ENCODE measurements at regions not wholly inside any gene's neighbourhood (a gene's known extent, or its start where the extent isn't known, plus 50 kb on each side); places are given as distances from the start of the nearest gene placed in this dataset.
"Not testable (repeated sequence)": the region's sequence is repeated elsewhere in the genome, so short reads cannot be mapped to it uniquely, and the experiment has no call there.

- no peaks in the 10 kb centered on the region for H3K36me3 ChIP-seq
- H3K4me1 ChIP-seq (replicated peaks): no peaks in the 10 kb centered on the region
- no peak overlapping the region for H3K4me3 ChIP-seq
- H3K27ac ChIP-seq: no peak overlapping the region
- H3K9me3 ChIP-seq (replicated peaks): 0 out of 2 replicates have a peak, but pooled peaks cover 4% of the 10 kb centered on the region
- DNase-seq (ENCODE audit: low read depth in 1 of 2, low spot score in 2 of 2): no peak
- H3K27me3 ChIP-seq (replicated peaks): no peaks in the 10 kb centered on the region
Measured at GRCh38 chr3:166005126-166005525, 167.9 kb upstream of the BCHE start.

DNA sequence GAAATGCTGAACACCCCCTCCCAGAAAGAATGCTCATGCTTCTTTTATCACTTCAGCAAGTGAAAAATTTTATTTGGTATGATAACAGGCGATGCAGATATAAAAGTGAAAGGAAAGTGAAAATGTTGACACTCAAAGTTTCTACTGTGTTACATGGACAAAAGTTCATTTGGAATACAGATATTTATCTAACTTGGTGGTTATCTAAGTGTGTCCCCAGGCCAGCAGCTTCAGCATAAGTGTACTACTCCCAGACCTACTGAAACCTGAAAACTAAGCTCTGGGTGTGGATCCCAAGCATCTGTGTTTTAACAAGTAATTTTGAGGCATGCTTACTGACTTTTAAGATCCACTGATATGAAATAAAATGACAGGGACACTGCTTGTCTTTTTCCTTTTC, 157.1 kb upstream of the BCHE start:
- H3K9me3 ChIP-seq (replicated peaks): 0 out of 2 replicates have a peak, but pooled peaks cover 2% of the 10 kb centered on the region
- H3K27ac ChIP-seq: no peak overlapping the region
- no peaks in the 10 kb centered on the region for H3K27me3 ChIP-seq (replicated peaks)
- H3K36me3 ChIP-seq: no peaks in the 10 kb centered on the region
- H3K4me1 ChIP-seq (replicated peaks): no peaks in the 10 kb centered on the region
- no peak overlapping the region for H3K4me3 ChIP-seq
- DNase-seq (ENCODE audit: low read depth in 1 of 2, low spot score in 2 of 2): no peak

DNA sequence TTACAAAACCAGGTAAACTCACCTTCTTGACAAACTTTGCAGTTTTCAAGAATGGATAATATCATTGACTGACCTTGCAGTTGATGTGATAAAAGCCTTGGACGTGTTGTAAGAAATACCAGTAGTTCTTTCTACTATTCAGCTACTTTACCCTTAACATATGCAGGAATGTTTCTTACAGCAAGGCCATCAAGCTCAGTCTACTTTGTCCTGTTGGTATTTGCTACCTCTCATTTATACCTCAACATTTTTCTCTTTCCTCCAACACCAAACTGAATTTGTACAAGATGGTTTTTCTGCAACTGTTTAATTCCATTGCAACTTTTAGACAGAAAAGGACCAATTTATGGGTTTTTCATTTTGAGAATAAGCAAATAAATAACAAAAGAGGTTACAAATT, 147.4 kb upstream of the BCHE start:
- Histone ChIP-seq H3K36me3 (no peaks in the 10 kb centered on the region), H3K4me1 (replicated peaks) (no peaks in the 10 kb centered on the region), H3K27ac (no peak overlapping the region), H3K4me3 (no peak overlapping the region), H3K27me3 (replicated peaks) (no peaks in the 10 kb centered on the region), H3K9me3 (replicated peaks) (no peaks in the 10 kb centered on the region)
- no peak for DNase-seq (ENCODE audit: low read depth in 1 of 2, low spot score in 2 of 2)

DNA sequence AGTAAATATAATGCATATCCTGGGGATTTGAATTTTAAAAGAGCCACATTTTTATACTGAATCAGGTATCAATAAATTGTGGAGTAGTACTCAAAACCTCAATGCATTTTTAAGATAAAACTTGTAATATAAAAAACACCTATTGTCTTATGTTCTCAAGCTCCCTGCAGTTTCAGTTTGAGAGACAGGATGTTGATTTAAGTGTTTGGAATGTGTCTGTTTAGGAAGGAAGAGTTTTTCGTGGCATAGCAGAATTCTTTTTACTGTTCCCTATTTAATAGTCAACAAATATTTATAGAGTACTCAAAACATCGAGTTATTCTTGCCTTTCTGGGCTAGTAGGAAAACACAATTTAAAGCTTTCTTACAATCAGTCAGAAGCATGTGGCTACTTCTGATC, 146.1 kb upstream of the BCHE start:
- Histone ChIP-seq H3K27me3 (replicated peaks) (no peaks in the 10 kb centered on the region), H3K36me3 (no peaks in the 10 kb centered on the region), H3K4me3 (no peak overlapping the region), H3K4me1 (replicated peaks) (no peaks in the 10 kb centered on the region), H3K27ac (no peak overlapping the region), H3K9me3 (replicated peaks) (no peaks in the 10 kb centered on the region)
- no peak for DNase-seq (ENCODE audit: low read depth in 1 of 2, low spot score in 2 of 2)

DNA sequence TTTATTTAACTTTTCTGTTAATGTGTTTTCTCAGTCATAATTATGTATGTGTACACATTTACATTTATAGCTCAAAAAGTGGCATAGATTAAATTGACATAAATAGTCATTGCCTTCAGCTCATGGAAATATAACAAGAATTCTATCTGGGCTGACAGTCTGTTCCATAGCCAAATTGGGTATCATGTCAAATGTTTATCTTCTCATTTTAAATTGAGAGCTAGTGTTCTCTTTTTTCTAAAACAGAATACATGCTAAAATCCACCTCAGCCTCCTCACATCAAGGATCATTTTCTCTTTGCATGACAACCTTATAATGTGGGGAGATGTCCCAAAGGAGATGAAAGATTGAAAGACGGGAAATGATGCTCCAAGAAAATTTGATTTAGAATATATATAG, 144.1 kb upstream of the BCHE start:
- no peaks in the 10 kb centered on the region for H3K9me3 ChIP-seq (replicated peaks)
- no peaks in the 10 kb centered on the region for H3K27me3 ChIP-seq (replicated peaks)
- H3K27ac ChIP-seq: no peak overlapping the region
- no peak for DNase-seq (ENCODE audit: low read depth in 1 of 2, low spot score in 2 of 2)
- no peaks in the 10 kb centered on the region for H3K36me3 ChIP-seq
- H3K4me3 ChIP-seq: no peak overlapping the region
- H3K4me1 ChIP-seq (replicated peaks): no peaks in the 10 kb centered on the region

DNA sequence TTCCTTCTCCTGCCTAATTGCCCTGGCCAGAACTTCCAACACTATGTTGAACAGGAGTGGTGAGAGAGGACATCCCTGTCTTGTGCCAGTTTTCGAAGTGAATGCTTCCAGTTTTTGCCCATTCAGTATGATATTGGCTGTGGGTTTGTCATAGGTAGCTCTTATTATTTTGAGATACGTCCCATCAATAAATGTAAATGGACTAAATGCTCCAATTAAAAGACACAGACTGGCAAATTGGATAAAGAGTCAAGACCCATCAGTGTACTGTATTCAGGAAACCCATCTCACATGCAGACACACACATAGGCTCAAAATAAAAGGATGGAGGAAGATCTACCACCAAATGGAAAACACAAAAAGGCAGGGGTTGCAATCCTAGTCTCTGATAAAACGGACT, 123.6 kb upstream of the BCHE start:
- H3K36me3 ChIP-seq: not testable (repeated sequence)

DNA sequence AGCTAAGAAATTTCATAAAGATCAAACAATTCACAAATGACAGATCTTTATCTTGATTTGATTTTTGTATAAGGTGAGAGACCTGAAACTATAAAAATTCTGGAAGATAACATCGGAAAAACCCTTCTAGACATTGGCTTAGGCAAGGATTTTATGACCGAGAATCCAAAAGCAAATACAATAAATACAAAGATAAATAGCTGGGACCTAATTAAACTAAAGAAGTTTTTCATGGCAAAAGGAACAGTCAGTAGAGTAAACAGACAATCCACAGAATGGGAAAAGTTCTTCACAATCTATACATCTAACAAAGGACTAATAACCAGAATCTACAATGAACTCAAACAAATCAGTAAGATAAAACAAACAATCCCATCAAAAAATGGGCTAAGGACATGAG, 116.9 kb upstream of the BCHE start:
- no peak overlapping the region for H3K27ac ChIP-seq
- H3K9me3 ChIP-seq (replicated peaks): 0 out of 2 replicates have a peak, but pooled peaks cover 4% of the 10 kb centered on the region
- H3K4me3 ChIP-seq: no peak overlapping the region
- H3K36me3 ChIP-seq: no peaks in the 10 kb centered on the region
- no peaks in the 10 kb centered on the region for H3K4me1 ChIP-seq (replicated peaks)
- no peak for DNase-seq (ENCODE audit: low read depth in 1 of 2, low spot score in 2 of 2)
- H3K27me3 ChIP-seq (replicated peaks): no peaks in the 10 kb centered on the region

More for the DNA sequence above, 123.6 kb upstream of the BCHE start:
- not testable (repeated sequence) for H3K27ac ChIP-seq; DNase-seq (ENCODE audit: low read depth in 1 of 2, low spot score in 2 of 2); H3K27me3 ChIP-seq (replicated peaks); H3K4me3 ChIP-seq; H3K4me1 ChIP-seq (replicated peaks); H3K9me3 ChIP-seq (replicated peaks)

DNA sequence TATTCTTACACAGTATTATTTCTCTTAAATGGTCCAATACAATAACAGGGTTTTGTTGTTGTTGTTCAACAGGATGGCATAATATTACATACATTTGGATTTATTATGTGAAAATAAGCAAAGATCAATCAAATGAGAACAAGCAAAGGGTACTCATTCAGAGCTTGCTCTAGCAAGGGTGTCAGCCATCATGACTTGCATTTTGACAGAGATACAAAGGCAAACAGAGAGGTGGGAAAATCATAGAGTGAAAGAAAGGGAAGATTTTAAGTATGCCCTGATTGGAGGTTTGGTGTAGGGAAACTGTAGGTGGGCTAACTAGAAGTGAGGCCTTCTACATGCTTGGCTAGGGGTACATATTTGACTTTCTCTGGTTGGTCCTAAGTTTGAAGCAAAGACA, 109.1 kb upstream of the BCHE start:
- Histone ChIP-seq H3K27ac (no peak overlapping the region), H3K9me3 (replicated peaks) (no peaks in the 10 kb centered on the region), H3K27me3 (replicated peaks) (no peaks in the 10 kb centered on the region), H3K36me3 (no peaks in the 10 kb centered on the region), H3K4me1 (replicated peaks) (no peaks in the 10 kb centered on the region), H3K4me3 (no peak overlapping the region)
- DNase-seq (ENCODE audit: low read depth in 1 of 2, low spot score in 2 of 2): no peak

GRCh38 chr3:165938986-165939540, 101.8 kb upstream of the BCHE start:
- no peaks in the 10 kb centered on the region for H3K27me3 ChIP-seq (replicated peaks)
- H3K27ac ChIP-seq: no peak overlapping the region
- H3K4me1 ChIP-seq (replicated peaks): no peaks in the 10 kb centered on the region
- H3K36me3 ChIP-seq: no peaks in the 10 kb centered on the region
- H3K4me3 ChIP-seq: no peak overlapping the region
- DNase-seq (ENCODE audit: low read depth in 1 of 2, low spot score in 2 of 2): no peak
- 0 out of 2 replicates have a peak, but pooled peaks cover 3% of the 10 kb centered on the region for H3K9me3 ChIP-seq (replicated peaks)

GRCh38 chr3:165936081-165936480, 98.9 kb upstream of the BCHE start:
- H3K4me1 ChIP-seq (replicated peaks); H3K9me3 ChIP-seq (replicated peaks); H3K27ac ChIP-seq; DNase-seq (ENCODE audit: low read depth in 1 of 2, low spot score in 2 of 2); H3K27me3 ChIP-seq (replicated peaks); H3K36me3 ChIP-seq; H3K4me3 ChIP-seq: not testable (repeated sequence)

DNA sequence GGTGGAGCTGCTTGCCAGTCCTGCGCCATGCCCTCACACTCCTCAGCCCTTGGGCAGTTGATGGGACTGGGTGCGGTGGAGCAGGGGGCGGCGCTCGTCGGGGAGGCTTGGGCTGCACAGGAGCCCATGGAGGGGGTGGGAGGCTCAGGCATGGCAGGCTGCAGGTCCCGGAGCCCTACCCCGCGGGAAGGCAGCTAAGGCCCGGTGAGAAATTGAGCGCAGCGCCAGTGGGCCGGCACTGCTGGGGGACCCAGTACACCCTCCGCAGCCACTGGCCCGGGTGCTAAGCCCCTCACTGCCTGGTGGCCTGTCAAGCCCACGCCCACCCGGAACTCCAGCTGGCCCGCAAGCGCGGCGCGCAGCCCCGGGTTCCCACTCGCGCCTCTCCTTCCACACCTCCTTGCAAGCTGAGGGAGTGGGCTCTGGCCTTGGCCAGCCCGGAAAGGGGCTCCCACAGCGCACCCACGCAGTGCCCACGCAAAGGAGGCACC, 87.1 kb upstream of the BCHE start:
- not testable (repeated sequence) for H3K9me3 ChIP-seq (replicated peaks); H3K27me3 ChIP-seq (replicated peaks); H3K36me3 ChIP-seq; H3K27ac ChIP-seq; DNase-seq (ENCODE audit: low read depth in 1 of 2, low spot score in 2 of 2); H3K4me1 ChIP-seq (replicated peaks); H3K4me3 ChIP-seq

GRCh38 chr3:165920984-165921383, 83.8 kb upstream of the BCHE start:
- Histone ChIP-seq H3K36me3 (no peaks in the 10 kb centered on the region), H3K27ac (no peak overlapping the region), H3K9me3 (replicated peaks) (no peaks in the 10 kb centered on the region), H3K4me1 (replicated peaks) (no peaks in the 10 kb centered on the region), H3K4me3 (no peak overlapping the region), H3K27me3 (replicated peaks) (no peaks in the 10 kb centered on the region)
- no peak for DNase-seq (ENCODE audit: low read depth in 1 of 2, low spot score in 2 of 2)

GRCh38 chr3:165919284-165919683, 82.1 kb upstream of the BCHE start:
- no peaks in the 10 kb centered on the region for H3K27me3 ChIP-seq (replicated peaks)
- no peaks in the 10 kb centered on the region for H3K4me1 ChIP-seq (replicated peaks)
- no peak overlapping the region for H3K4me3 ChIP-seq
- H3K9me3 ChIP-seq (replicated peaks): no peaks in the 10 kb centered on the region
- H3K27ac ChIP-seq: no peak overlapping the region
- no peaks in the 10 kb centered on the region for H3K36me3 ChIP-seq
- no peak for DNase-seq (ENCODE audit: low read depth in 1 of 2, low spot score in 2 of 2)

GRCh38 chr3:165918657-165918979, 81.4 kb upstream of the BCHE start:
- H3K36me3 ChIP-seq: no peaks in the 10 kb centered on the region
- no peak for DNase-seq (ENCODE audit: low read depth in 1 of 2, low spot score in 2 of 2)
- no peaks in the 10 kb centered on the region for H3K27me3 ChIP-seq (replicated peaks)
- H3K4me1 ChIP-seq (replicated peaks): no peaks in the 10 kb centered on the region
- H3K4me3 ChIP-seq: no peak overlapping the region
- no peaks in the 10 kb centered on the region for H3K9me3 ChIP-seq (replicated peaks)
- no peak overlapping the region for H3K27ac ChIP-seq

- not testable (repeated sequence) for H3K4me3 ChIP-seq; DNase-seq (ENCODE audit: low read depth in 1 of 2, low spot score in 2 of 2); H3K27ac ChIP-seq; H3K36me3 ChIP-seq; H3K9me3 ChIP-seq (replicated peaks); H3K27me3 ChIP-seq (replicated peaks); H3K4me1 ChIP-seq (replicated peaks)
Measured at GRCh38 chr3:165917938-165918656, 80.9 kb upstream of the BCHE start.

Data from SJSA1 (cell line).